K562 (cell line): ENCODE measurements at regions not wholly inside any gene's neighbourhood (a gene's known extent, or its start where the extent isn't known, plus 50 kb on each side); places are given as distances from the start of the nearest gene placed in this dataset.

ENCODE experiments used
- ATAC-seq: fragments of 200-7000 bp; cut with Tn5 transposase; 3 replicates; pipeline ENCODE4 v1.9.1; 2020; ENCODE audit warnings: moderate library complexity
- BruUV-seq: library from RNA; stranded (reverse); fragments of 400-500 nt; replicated peaks from 2 replicates; lab custom pipeline; 2021; lab: Mats Ljungman, UMichigan
- CTCF ChIA-PET: fragments of 300-600 bp; formaldehyde crosslinking; extraction: SDS; loops from one replicate; lab custom pipeline; 2021; ENCODE audit warnings: low intra/inter-chr PET ratio; lab: Yijun Ruan, JAX
- POLR2A ChIA-PET: fragments of 300-600, 350-650 bp; sonication (Branson Sonifier 250); formaldehyde crosslinking; extraction: SDS; loops from one replicate; lab custom pipeline; 2021; ENCODE audit warnings: antibody characterized with exemption, inconsistent platforms; lab: Yijun Ruan, JAX
- DNase-seq, 4 experiments: peaks; one replicate each; pipeline versions ENCODE4 v3.0.0 to v3.0.0-alpha.2; 2011 to 2018; ENCODE audit warnings: low spot score in 3 of 4, mixed read lengths in 3 of 4; ENCODE audit errors: extremely low read depth in 1 of 4
- FAIRE-seq: peaks from 2 replicates; lab custom pipeline; 2011; peaks lifted over from hg19 to GRCh38; lab: Jason Lieb, UNC
- H2AFZ ChIP-seq: 2 replicates; pipeline ENCODE4 v1.6.0; 2011; ENCODE audit warnings: low read depth, low read length, control low read depth, inconsistent platforms
- H3K27ac ChIP-seq: fragments of 200-600 bp; 3 replicates; pipeline ENCODE4 v1.8.0; 2011; ENCODE audit warnings: low read depth, mild to moderate bottlenecking, control low read depth, inconsistent platforms, low read length, moderate library complexity, mixed read lengths; ENCODE audit errors: extremely low read depth
- H3K27me3 ChIP-seq, 2 experiments: fragments of 300-600 bp in 1 of 2; 2 replicates in 1 of 2; 3 replicates in 1 of 2; pipeline versions ENCODE4 v1.6.0 to v1.8.0; 2011; ENCODE audit warnings: inconsistent platforms in 2 of 2, low read length in 2 of 2, mild to moderate bottlenecking in 1 of 2, mixed read lengths in 1 of 2, moderate library complexity in 1 of 2; ENCODE audit not compliant: control insufficient read depth in 2 of 2, insufficient read depth in 2 of 2
- H3K36me3 ChIP-seq: fragments of 300-600 bp; 3 replicates; pipeline ENCODE4 v1.8.0; 2011; ENCODE audit warnings: mild to moderate bottlenecking, low read length, inconsistent platforms; ENCODE audit not compliant: control insufficient read depth, insufficient read depth
- H3K4me1 ChIP-seq, 2 experiments: fragments of 200-600 bp in 1 of 2; replicated peaks in 1 of 2; 2 replicates in 1 of 2; 3 replicates in 1 of 2; pipeline versions ENCODE4 v1.5.1 to v1.8.0; 2011; ENCODE audit warnings: inconsistent platforms in 2 of 2, low read length in 2 of 2, mild to moderate bottlenecking in 1 of 2, mixed read lengths in 1 of 2, moderate library complexity in 1 of 2; ENCODE audit not compliant: control insufficient read depth in 2 of 2, insufficient read depth in 2 of 2
- H3K4me2 ChIP-seq: 2 replicates; pipeline ENCODE4 v1.6.1; 2011; ENCODE audit warnings: low read length, control low read depth, inconsistent platforms, mixed read lengths; ENCODE audit not compliant: insufficient read depth
- H3K4me3 ChIP-seq: fragments of 200-600 bp; sonication (generic), shearing (Covaris generic); 2 replicates; pipeline ENCODE4 v1.5.1; 2016; ENCODE audit warnings: control low read depth, inconsistent platforms
- H3K79me2 ChIP-seq: fragments of 200-600 bp; 3 replicates; pipeline ENCODE4 v1.8.0; 2011; ENCODE audit warnings: low read length, inconsistent platforms; ENCODE audit not compliant: control insufficient read depth, insufficient read depth
- H3K9ac ChIP-seq, 2 experiments: 2 replicates each; pipeline versions ENCODE4 v1.6.0 to v1.6.1; 2011; ENCODE audit warnings: low read depth in 2 of 2, low read length in 2 of 2, control low read depth in 1 of 2, inconsistent platforms in 1 of 2, mild to moderate bottlenecking in 1 of 2, mixed read lengths in 1 of 2; ENCODE audit not compliant: insufficient read depth in 1 of 2
- H3K9me1 ChIP-seq: one replicate; pipeline ENCODE4 v1.6.0; 2011; ENCODE audit warnings: inconsistent platforms, mild to moderate bottlenecking, low read length, moderate library complexity; ENCODE audit not compliant: control insufficient read depth, insufficient read depth
- H3K9me3 ChIP-seq: replicated peaks from 2 replicates; pipeline ENCODE4 v1.5.1; 2011; ENCODE audit warnings: low read depth, low read length, inconsistent platforms; ENCODE audit not compliant: control insufficient read depth, insufficient read depth
- H4K20me1 ChIP-seq: replicated peaks from 2 replicates; pipeline ENCODE4 v1.6.1; 2011; ENCODE audit warnings: low read length, inconsistent platforms, mixed read lengths; ENCODE audit not compliant: control insufficient read depth, insufficient read depth
- BHLHE40 ChIP-seq: IDR thresholded peaks from 2 replicates; pipeline ENCODE4 v1.6.1; 2011; ENCODE audit warnings: low read length, improper control_type of control experiment
- ETS2 ChIP-seq: IDR thresholded peaks from 2 replicates; pipeline ENCODE4 v1.6.1; 2016; ENCODE audit warnings: borderline replicate concordance, missing genetic modification characterization, mild to moderate bottlenecking, moderate library complexity, missing compliant biosample characterization; ENCODE audit not compliant: poor library complexity, severe bottlenecking
- KLF1 ChIP-seq: fragments of 450-650 bp; IDR thresholded peaks from 2 replicates; pipeline ENCODE4 v1.6.1; 2016; ENCODE audit warnings: missing genetic modification characterization, missing compliant biosample characterization
- KLF13 ChIP-seq: fragments of 450-650 bp; IDR thresholded peaks from 2 replicates; pipeline ENCODE4 v1.6.1; 2016; ENCODE audit warnings: missing genetic modification characterization, low read depth, mild to moderate bottlenecking, missing compliant biosample characterization, moderate library complexity, borderline replicate concordance
- PHF21A ChIP-seq: fragments of 450-650 bp; IDR thresholded peaks from 2 replicates; pipeline ENCODE4 v1.6.1; 2017; ENCODE audit warnings: low read depth, borderline replicate concordance
- RBM22 ChIP-seq: fragments of 200-400 bp; formaldehyde crosslinking; IDR thresholded peaks from 2 replicates; pipeline ENCODE4 v1.6.1; 2018; ENCODE audit warnings: low read length, low read depth; ENCODE audit not compliant: poor library complexity, severe bottlenecking
- SMAD4 ChIP-seq: fragments of 250-450 bp; sonication (Bioruptor Pico); conservative IDR thresholded peaks from 2 replicates; pipeline ENCODE4 v1.8.0; 2021; ENCODE audit warnings: inconsistent platforms, mild to moderate bottlenecking, moderate library complexity
- ZFP1 ChIP-seq: fragments of 450-650 bp; formaldehyde crosslinking; IDR thresholded peaks from 2 replicates; pipeline ENCODE4 v1.4.0; 2020; ENCODE audit warnings: mild to moderate bottlenecking, mixed read lengths
- ZNF274 ChIP-seq: IDR thresholded peaks from 2 replicates; pipeline ENCODE4 v1.6.1; 2011; ENCODE audit warnings: low read depth, mild to moderate bottlenecking, low read length, moderate library complexity, borderline replicate concordance
- ZNF79 ChIP-seq: fragments of 250-450 bp; sonication (Bioruptor Pico); IDR thresholded peaks from 2 replicates; pipeline ENCODE4 v1.4.0; 2020; ENCODE audit warnings: low read depth, mild to moderate bottlenecking, moderate library complexity
- WGBS: fragments of 100-300 bp; shearing (Covaris generic); methylation state at CpG from one replicate; pipeline ENCODE4 v1.1.6; 2016; ENCODE audit warnings: low coverage, mixed read lengths; ENCODE audit not compliant: insufficient coverage; ENCODE audit errors: missing lambda C conversion rate; 5-methylcytosine and 5-hydroxymethylcytosine counted together
- in situ Hi-C: fragments of 300-500 bp; cut with MboI; formaldehyde crosslinking; loops from 4 replicates; pipeline ENCODE4 v1.15.0; 2018; ENCODE audit warnings: inconsistent platforms, mixed read lengths
- intact Hi-C: fragments of 100-400 bp; cut with micrococcal nuclease; formaldehyde crosslinking; loops from 2 replicates; pipeline ENCODE4 v1.14.2; 2022
- TF ChIP-seq, protein P1 (sequence below), 2 experiments: fragments of 250-450 bp in 1 of 2; fragments of 450-650 bp in 1 of 2; sonication (Bioruptor Pico) in 1 of 2; IDR thresholded peaks; 2 replicates each; pipeline versions ENCODE4 v1.6.1 to v1.8.0; 2016 to 2021; ENCODE audit warnings: mild to moderate bottlenecking in 2 of 2, moderate library complexity in 2 of 2, missing compliant biosample characterization in 1 of 2, missing genetic modification characterization in 1 of 2
- TF ChIP-seq, protein P2 (sequence below): sonication (generic); formaldehyde crosslinking; IDR thresholded peaks from 2 replicates; pipeline ENCODE4 v1.8.0; 2022; ENCODE audit warnings: mild to moderate bottlenecking, missing genetic modification reagents

DNA sequence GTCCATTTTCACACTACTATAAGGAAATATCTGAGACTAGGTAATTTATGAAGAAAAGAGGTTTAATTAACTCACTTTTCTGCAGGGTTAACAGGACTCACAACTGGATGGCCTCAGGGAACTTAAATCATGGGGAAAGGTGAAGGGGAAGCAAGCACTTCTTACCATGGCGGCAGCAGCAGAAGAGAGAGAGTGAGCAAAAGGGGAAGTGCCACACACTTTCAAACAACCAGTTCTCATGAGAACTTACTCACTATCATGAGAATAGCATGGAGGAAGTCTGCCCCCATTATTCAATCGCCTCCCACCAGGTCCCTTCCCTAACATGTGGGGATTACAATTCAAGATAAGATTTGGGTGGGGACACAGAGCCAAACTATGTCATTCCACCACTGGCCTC, 55.1 kb upstream of the NETO1 start:
- H3K4me1 ChIP-seq = no peaks in the 10 kb centered on the region
- H3K9ac ChIP-seq = no peak overlapping the region
- no peak overlapping the region for H3K27ac ChIP-seq
- intact Hi-C loops = no loop called here
- no peaks in the 10 kb centered on the region for H4K20me1 ChIP-seq
- in situ Hi-C loops = no loop called here
- no peak for FAIRE-seq
- no peak overlapping the region for H2AFZ ChIP-seq
- 0% methylated on average over 2 of the region's 2 CpGs for WGBS
- TF ChIP-seq, protein P1, sequence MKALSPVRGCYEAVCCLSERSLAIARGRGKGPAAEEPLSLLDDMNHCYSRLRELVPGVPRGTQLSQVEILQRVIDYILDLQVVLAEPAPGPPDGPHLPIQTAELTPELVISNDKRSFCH (CRISPR knock-in tag; IDR thresholded peaks at IDR 0.05) = no peak
- TF ChIP-seq, protein P1 (tag; IDR thresholded peaks at IDR 0.05) = no peak
- TF ChIP-seq RBM22 (no peak), BHLHE40 (no peak), ZFP1 (CRISPR knock-in tag) (no peak), SMAD4 (no peak), PHF21A (no peak), ZNF274 (no peak), ZNF79 (CRISPR knock-in tag) (no peak), ETS2 (tag) (no peak), KLF13 (tag) (no peak), KLF1 (tag) (no peak)
- TF ChIP-seq, protein P2, sequence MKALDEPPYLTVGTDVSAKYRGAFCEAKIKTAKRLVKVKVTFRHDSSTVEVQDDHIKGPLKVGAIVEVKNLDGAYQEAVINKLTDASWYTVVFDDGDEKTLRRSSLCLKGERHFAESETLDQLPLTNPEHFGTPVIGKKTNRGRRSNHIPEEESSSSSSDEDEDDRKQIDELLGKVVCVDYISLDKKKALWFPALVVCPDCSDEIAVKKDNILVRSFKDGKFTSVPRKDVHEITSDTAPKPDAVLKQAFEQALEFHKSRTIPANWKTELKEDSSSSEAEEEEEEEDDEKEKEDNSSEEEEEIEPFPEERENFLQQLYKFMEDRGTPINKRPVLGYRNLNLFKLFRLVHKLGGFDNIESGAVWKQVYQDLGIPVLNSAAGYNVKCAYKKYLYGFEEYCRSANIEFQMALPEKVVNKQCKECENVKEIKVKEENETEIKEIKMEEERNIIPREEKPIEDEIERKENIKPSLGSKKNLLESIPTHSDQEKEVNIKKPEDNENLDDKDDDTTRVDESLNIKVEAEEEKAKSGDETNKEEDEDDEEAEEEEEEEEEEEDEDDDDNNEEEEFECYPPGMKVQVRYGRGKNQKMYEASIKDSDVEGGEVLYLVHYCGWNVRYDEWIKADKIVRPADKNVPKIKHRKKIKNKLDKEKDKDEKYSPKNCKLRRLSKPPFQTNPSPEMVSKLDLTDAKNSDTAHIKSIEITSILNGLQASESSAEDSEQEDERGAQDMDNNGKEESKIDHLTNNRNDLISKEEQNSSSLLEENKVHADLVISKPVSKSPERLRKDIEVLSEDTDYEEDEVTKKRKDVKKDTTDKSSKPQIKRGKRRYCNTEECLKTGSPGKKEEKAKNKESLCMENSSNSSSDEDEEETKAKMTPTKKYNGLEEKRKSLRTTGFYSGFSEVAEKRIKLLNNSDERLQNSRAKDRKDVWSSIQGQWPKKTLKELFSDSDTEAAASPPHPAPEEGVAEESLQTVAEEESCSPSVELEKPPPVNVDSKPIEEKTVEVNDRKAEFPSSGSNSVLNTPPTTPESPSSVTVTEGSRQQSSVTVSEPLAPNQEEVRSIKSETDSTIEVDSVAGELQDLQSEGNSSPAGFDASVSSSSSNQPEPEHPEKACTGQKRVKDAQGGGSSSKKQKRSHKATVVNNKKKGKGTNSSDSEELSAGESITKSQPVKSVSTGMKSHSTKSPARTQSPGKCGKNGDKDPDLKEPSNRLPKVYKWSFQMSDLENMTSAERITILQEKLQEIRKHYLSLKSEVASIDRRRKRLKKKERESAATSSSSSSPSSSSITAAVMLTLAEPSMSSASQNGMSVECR = no peak
- H3K79me2 ChIP-seq = no peaks in the 10 kb centered on the region
- no TSS peak for BruUV-seq
- H3K27me3 ChIP-seq = no peaks in the 10 kb centered on the region
- ChIA-PET CTCF (no interaction called here), POLR2A (no interaction called here)
- no peak overlapping the region for H3K4me3 ChIP-seq
- no peaks in the 10 kb centered on the region for H3K9me3 ChIP-seq
- no peak for ATAC-seq
- H3K9me1 ChIP-seq = no peaks in the 10 kb centered on the region
- no peak for DNase-seq
- H3K36me3 ChIP-seq = no peaks in the 10 kb centered on the region
- H3K4me2 ChIP-seq = no peak overlapping the region
